ENCODE measurements at regions not wholly inside any gene's neighbourhood (a gene's known extent, or its start where the extent isn't known, plus 50 kb on each side); places are given as distances from the start of the nearest gene placed in this dataset.

DNA sequence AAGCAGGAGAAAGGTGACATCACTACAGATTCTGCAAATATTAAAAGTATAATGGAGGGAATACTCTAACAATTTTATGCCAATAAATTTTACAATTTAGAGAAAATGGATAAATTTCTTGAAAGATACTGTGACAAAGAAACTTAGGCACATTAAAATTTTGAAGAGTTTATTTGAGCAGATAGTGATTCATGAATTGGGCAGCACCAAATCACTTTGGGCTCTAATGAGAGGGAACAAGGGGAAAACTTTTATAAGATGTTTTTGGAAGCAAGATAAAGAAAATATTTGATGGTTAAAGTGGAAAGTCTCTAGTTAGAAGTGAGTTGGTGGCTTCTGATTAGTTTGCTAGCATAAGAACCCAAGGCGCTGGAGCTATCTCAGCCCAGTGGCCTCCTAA, 55.2 kb upstream of the FMN2 start:
- no peak overlapping the region for H2BK20ac ChIP-seq (ENCODE audit: low read depth, low read length)
- no peak overlapping the region for H2BK120ac ChIP-seq (ENCODE audit: low read depth, low read length)
- H3K9me1 ChIP-seq (ENCODE audit: insufficient read depth, low read length), result no peaks in the 10 kb centered on the region
- WGBS, 2 experiments (ENCODE audit: extremely low coverage in 2 of 2, insufficient read length in 1 of 2), result no CpG with 5 or more reads among the region's 1 CpG
- H2AK9ac ChIP-seq (replicated peaks; ENCODE audit: low read depth, low read length, poor library complexity), result no peak overlapping the region
- dilution Hi-C loops (cut with HindIII; ENCODE audit: low sequenced_read_pairs, unreplicated experiment), result loop anchor here (25.0 kb wide), 1 partner anchor 151 kb away; no protein-coding TSS in a partner anchor
- TF ChIP-seq CHD1 (IDR thresholded peaks at IDR 0.05; ENCODE audit: low read depth, low read length) (no peak), MAZ (IDR thresholded peaks at IDR 0.05; ENCODE audit: borderline replicate concordance, low read depth, low read length) (no peak), NFE2L2 (IDR thresholded peaks at IDR 0.05; ENCODE audit: low read depth, low read length) (no peak), RFX5 (IDR thresholded peaks at IDR 0.05; ENCODE audit: low read depth, low read length) (no peak), BHLHE40 (IDR thresholded peaks at IDR 0.05; ENCODE audit: low read depth, low read length) (no peak), POLR2A (IDR thresholded peaks at IDR 0.05; ENCODE audit: low read depth, low read length) (no peak), RCOR1 (IDR thresholded peaks at IDR 0.05; ENCODE audit: insufficient replicate concordance, low read length) (no peak), FOS (IDR thresholded peaks at IDR 0.05; ENCODE audit: low read depth, low read length) (no peak), MAFK (IDR thresholded peaks at IDR 0.05; ENCODE audit: low read depth, low read length) (no peak), RAD21 (IDR thresholded peaks at IDR 0.05; ENCODE audit: low read length) (no peak), SMC3 (IDR thresholded peaks at IDR 0.05; ENCODE audit: low read depth, low read length) (no peak), CEBPB (IDR thresholded peaks at IDR 0.05; ENCODE audit: low read depth, low read length) (no peak), MXI1 (IDR thresholded peaks at IDR 0.05; ENCODE audit: borderline replicate concordance, low read depth, low read length) (no peak)
- TF ChIP-seq, protein P1, sequence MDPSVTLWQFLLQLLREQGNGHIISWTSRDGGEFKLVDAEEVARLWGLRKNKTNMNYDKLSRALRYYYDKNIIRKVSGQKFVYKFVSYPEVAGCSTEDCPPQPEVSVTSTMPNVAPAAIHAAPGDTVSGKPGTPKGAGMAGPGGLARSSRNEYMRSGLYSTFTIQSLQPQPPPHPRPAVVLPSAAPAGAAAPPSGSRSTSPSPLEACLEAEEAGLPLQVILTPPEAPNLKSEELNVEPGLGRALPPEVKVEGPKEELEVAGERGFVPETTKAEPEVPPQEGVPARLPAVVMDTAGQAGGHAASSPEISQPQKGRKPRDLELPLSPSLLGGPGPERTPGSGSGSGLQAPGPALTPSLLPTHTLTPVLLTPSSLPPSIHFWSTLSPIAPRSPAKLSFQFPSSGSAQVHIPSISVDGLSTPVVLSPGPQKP (IDR thresholded peaks at IDR 0.05; ENCODE audit: borderline replicate concordance, low read depth, low read length), result no peak
- TF ChIP-seq, protein P2, sequence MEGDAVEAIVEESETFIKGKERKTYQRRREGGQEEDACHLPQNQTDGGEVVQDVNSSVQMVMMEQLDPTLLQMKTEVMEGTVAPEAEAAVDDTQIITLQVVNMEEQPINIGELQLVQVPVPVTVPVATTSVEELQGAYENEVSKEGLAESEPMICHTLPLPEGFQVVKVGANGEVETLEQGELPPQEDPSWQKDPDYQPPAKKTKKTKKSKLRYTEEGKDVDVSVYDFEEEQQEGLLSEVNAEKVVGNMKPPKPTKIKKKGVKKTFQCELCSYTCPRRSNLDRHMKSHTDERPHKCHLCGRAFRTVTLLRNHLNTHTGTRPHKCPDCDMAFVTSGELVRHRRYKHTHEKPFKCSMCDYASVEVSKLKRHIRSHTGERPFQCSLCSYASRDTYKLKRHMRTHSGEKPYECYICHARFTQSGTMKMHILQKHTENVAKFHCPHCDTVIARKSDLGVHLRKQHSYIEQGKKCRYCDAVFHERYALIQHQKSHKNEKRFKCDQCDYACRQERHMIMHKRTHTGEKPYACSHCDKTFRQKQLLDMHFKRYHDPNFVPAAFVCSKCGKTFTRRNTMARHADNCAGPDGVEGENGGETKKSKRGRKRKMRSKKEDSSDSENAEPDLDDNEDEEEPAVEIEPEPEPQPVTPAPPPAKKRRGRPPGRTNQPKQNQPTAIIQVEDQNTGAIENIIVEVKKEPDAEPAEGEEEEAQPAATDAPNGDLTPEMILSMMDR (conservative IDR thresholded peaks at IDR 0.05; ENCODE audit: low read depth, low read length), result no peak
- TF ChIP-seq, protein P3, sequence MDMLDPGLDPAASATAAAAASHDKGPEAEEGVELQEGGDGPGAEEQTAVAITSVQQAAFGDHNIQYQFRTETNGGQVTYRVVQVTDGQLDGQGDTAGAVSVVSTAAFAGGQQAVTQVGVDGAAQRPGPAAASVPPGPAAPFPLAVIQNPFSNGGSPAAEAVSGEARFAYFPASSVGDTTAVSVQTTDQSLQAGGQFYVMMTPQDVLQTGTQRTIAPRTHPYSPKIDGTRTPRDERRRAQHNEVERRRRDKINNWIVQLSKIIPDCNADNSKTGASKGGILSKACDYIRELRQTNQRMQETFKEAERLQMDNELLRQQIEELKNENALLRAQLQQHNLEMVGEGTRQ (IDR thresholded peaks at IDR 0.05; ENCODE audit: low read depth, low read length), result no peak
- H2BK5ac ChIP-seq (ENCODE audit: low read depth, low read length, poor library complexity, severe bottlenecking), result no peak overlapping the region
- no peak overlapping the region for H3K4me2 ChIP-seq (ENCODE audit: low read depth, low read length)
- no TSS peak for BruUV-seq (replicated peaks)
- no peak overlapping the region for H2AK5ac ChIP-seq (ENCODE audit: low read depth, low read length)
- H3K23ac ChIP-seq (ENCODE audit: low read depth, low read length), result no peak overlapping the region
- H3K79me1 ChIP-seq (ENCODE audit: low read depth in 1 of 2, low read length in 2 of 2), result no peaks in the 10 kb centered on the region
- intact Hi-C loops (cut with micrococcal nuclease), result no loop called here
- no peak overlapping the region for H3K4me3 ChIP-seq (ENCODE audit: insufficient read depth, low read depth, low read length)
- H4K5ac ChIP-seq (ENCODE audit: low read depth, low read length), result no peak overlapping the region
- no peak overlapping the region for H3K4ac ChIP-seq (ENCODE audit: low read depth, low read length)
- H3K14ac ChIP-seq (replicated peaks; ENCODE audit: low read depth, low read length), result no peak overlapping the region
- H3K27ac ChIP-seq (ENCODE audit: insufficient read depth, low read length), result no peak overlapping the region
- ATAC-seq (ENCODE audit: low read depth) (no peak), DNase-seq (no peak)
- H3K18ac ChIP-seq (ENCODE audit: low read depth, low read length), result no peak overlapping the region
- H3K36me3 ChIP-seq (ENCODE audit: control insufficient read depth, insufficient read depth, low read length), result no peaks in the 10 kb centered on the region
- H3K4me1 ChIP-seq (ENCODE audit: control insufficient read depth, insufficient read depth, low read length), result peaks cover 2% of the 10 kb centered on the region; the same call in 1 of the 2 replicates
- H2BK15ac ChIP-seq (ENCODE audit: low read depth, low read length), result no peak overlapping the region
- POLR2A ChIA-PET (ENCODE audit: unreplicated experiment), result no interaction called here
- no peak overlapping the region for H3K9ac ChIP-seq (ENCODE audit: low read depth, low read length)
- H3K56ac ChIP-seq (ENCODE audit: extremely low read depth, insufficient read depth, low read length), result no peak overlapping the region
- in situ Hi-C loops (cut with MboI; ENCODE audit: low sequenced_read_pairs), result no loop called here
- no peaks in the 10 kb centered on the region for H3K9me3 ChIP-seq (ENCODE audit: control insufficient read depth, insufficient read depth, low read length)
- no peak overlapping the region for H2AFZ ChIP-seq (replicated peaks; ENCODE audit: low read length, poor library complexity)
- H4K91ac ChIP-seq (ENCODE audit: insufficient read depth, low read depth, low read length), result no peak overlapping the region
- no peaks in the 10 kb centered on the region for H3K27me3 ChIP-seq (ENCODE audit: control insufficient read depth, insufficient read depth, low read length)
- no peak overlapping the region for H4K8ac ChIP-seq (ENCODE audit: low read depth in 2 of 2, low read length in 2 of 2)
- CTCF ChIA-PET, result no interaction called here
- no peaks in the 10 kb centered on the region for H4K20me1 ChIP-seq (ENCODE audit: insufficient read depth, low read length)

Measured in IMR-90 (cell line).